DND-41 (cell line): ENCODE measurements at regions not wholly inside any gene's neighbourhood (a gene's known extent, or its start where the extent isn't known, plus 50 kb on each side); places are given as distances from the start of the nearest gene placed in this dataset.

Experiments used
- ATAC-seq: fragments of 200-7000 bp; cut with Tn5 transposase; 3 replicates; pipeline ENCODE4 v1.9.1; 2021; ENCODE audit warnings: low read depth; ENCODE audit not compliant: insufficient read depth
- DNase-seq: peaks from one replicate; pipeline ENCODE4 v3.0.0-alpha.2; 2020
- H2AFZ ChIP-seq: 2 replicates; pipeline ENCODE4 v1.6.0; 2012; ENCODE audit warnings: low read depth, low read length
- H3K27ac ChIP-seq: 2 replicates; pipeline ENCODE4 v1.5.1; 2012; ENCODE audit warnings: low read length, inconsistent platforms
- H3K27me3 ChIP-seq: fragments of 200-600 bp; sonication (generic); 2 replicates; pipeline ENCODE4 v1.6.0; 2012; ENCODE audit warnings: low read length, mild to moderate bottlenecking, inconsistent platforms; ENCODE audit not compliant: insufficient read depth, poor library complexity
- H3K36me3 ChIP-seq: 2 replicates; pipeline ENCODE4 v1.5.1; 2012; ENCODE audit warnings: low read length, inconsistent platforms; ENCODE audit not compliant: insufficient read depth
- H3K4me1 ChIP-seq: 2 replicates; pipeline ENCODE4 v1.5.1; 2012; ENCODE audit warnings: mild to moderate bottlenecking, low read length; ENCODE audit not compliant: insufficient read depth
- H3K4me2 ChIP-seq: 2 replicates; pipeline ENCODE4 v1.6.0; 2012; ENCODE audit warnings: mild to moderate bottlenecking, moderate library complexity, low read length, inconsistent platforms; ENCODE audit not compliant: insufficient read depth
- H3K4me3 ChIP-seq, 2 experiments: fragments of 200-600 bp in 1 of 2; shearing (Covaris generic) in 1 of 2; 2 replicates each; pipeline ENCODE4 v1.5.1; 2012 to 2016; ENCODE audit warnings: inconsistent platforms in 2 of 2, low read length in 2 of 2, mild to moderate bottlenecking in 2 of 2, low read depth in 1 of 2, moderate library complexity in 1 of 2
- H3K79me2 ChIP-seq: 2 replicates; pipeline ENCODE4 v1.6.0; 2012; ENCODE audit warnings: low read length, inconsistent platforms; ENCODE audit not compliant: insufficient read depth
- H3K9ac ChIP-seq: 2 replicates; pipeline ENCODE4 v1.6.0; 2012; ENCODE audit warnings: low read depth, mild to moderate bottlenecking, inconsistent platforms, low read length, moderate library complexity
- H3K9me3 ChIP-seq: 2 replicates; pipeline ENCODE4 v1.5.1; 2012; ENCODE audit warnings: low read length, moderate library complexity, mild to moderate bottlenecking, inconsistent platforms; ENCODE audit not compliant: insufficient read depth, severe bottlenecking
- H4K20me1 ChIP-seq: 2 replicates; pipeline ENCODE4 v1.6.0; 2012; ENCODE audit warnings: low read length; ENCODE audit not compliant: insufficient read depth
- EZH2 ChIP-seq: IDR thresholded peaks from 3 replicates; pipeline ENCODE4 v1.6.1; 2012; ENCODE audit warnings: borderline replicate concordance, low read depth, mild to moderate bottlenecking, moderate library complexity, low read length, inconsistent platforms; ENCODE audit not compliant: severe bottlenecking
- TF ChIP-seq, protein P1 (sequence below): IDR thresholded peaks from 2 replicates; pipeline ENCODE4 v1.5.1; 2012; ENCODE audit warnings: borderline replicate concordance, low read length, moderate library complexity, mild to moderate bottlenecking; ENCODE audit not compliant: poor library complexity, severe bottlenecking; ENCODE audit errors: extremely low read depth

GRCh38 chr4:116899561-116899960 lies 185.8 kb downstream of the TRAM1L1 start:
- DNase-seq: no peak
- Histone ChIP-seq H3K4me3 (no peak overlapping the region), H3K4me1 (no peaks in the 10 kb centered on the region), H3K4me2 (no peak overlapping the region), H3K27ac (no peak overlapping the region), H3K36me3 (no peaks in the 10 kb centered on the region), H3K27me3 (no peaks in the 10 kb centered on the region), H3K79me2 (no peaks in the 10 kb centered on the region), H3K9ac (no peak overlapping the region), H4K20me1 (no peaks in the 10 kb centered on the region), H3K9me3 (no peaks in the 10 kb centered on the region), H2AFZ (no peak overlapping the region)
- ATAC-seq: no peak
- TF ChIP-seq EZH2: no peak
- TF ChIP-seq, protein P1, sequence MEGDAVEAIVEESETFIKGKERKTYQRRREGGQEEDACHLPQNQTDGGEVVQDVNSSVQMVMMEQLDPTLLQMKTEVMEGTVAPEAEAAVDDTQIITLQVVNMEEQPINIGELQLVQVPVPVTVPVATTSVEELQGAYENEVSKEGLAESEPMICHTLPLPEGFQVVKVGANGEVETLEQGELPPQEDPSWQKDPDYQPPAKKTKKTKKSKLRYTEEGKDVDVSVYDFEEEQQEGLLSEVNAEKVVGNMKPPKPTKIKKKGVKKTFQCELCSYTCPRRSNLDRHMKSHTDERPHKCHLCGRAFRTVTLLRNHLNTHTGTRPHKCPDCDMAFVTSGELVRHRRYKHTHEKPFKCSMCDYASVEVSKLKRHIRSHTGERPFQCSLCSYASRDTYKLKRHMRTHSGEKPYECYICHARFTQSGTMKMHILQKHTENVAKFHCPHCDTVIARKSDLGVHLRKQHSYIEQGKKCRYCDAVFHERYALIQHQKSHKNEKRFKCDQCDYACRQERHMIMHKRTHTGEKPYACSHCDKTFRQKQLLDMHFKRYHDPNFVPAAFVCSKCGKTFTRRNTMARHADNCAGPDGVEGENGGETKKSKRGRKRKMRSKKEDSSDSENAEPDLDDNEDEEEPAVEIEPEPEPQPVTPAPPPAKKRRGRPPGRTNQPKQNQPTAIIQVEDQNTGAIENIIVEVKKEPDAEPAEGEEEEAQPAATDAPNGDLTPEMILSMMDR: no peak

GRCh38 chr4:116885579-116885978 lies 199.8 kb downstream of the TRAM1L1 start:
- Histone ChIP-seq H3K9ac (no peak overlapping the region), H3K36me3 (no peaks in the 10 kb centered on the region), H3K79me2 (no peaks in the 10 kb centered on the region), H3K9me3 (no peaks in the 10 kb centered on the region), H3K4me1 (no peaks in the 10 kb centered on the region), H3K4me2 (no peak overlapping the region), H3K27me3 (no peaks in the 10 kb centered on the region), H3K27ac (no peak overlapping the region), H3K4me3 (no peak overlapping the region), H4K20me1 (no peaks in the 10 kb centered on the region), H2AFZ (no peak overlapping the region)
- TF ChIP-seq, protein P1: no peak
- TF ChIP-seq EZH2: no peak
- ATAC-seq (no peak), DNase-seq (no peak)

GRCh38 chr4:116882503-116882902 lies 202.9 kb downstream of the TRAM1L1 start:
- no peaks in the 10 kb centered on the region for H3K36me3 ChIP-seq
- H3K4me3 ChIP-seq: no peak overlapping the region
- no peaks in the 10 kb centered on the region for H3K4me1 ChIP-seq
- no peak for TF ChIP-seq EZH2
- no peaks in the 10 kb centered on the region for H3K79me2 ChIP-seq
- DNase-seq (no peak), ATAC-seq (no peak)
- no peak overlapping the region for H2AFZ ChIP-seq
- H3K9ac ChIP-seq: no peak overlapping the region
- no peaks in the 10 kb centered on the region for H3K27me3 ChIP-seq
- no peaks in the 10 kb centered on the region for H3K9me3 ChIP-seq
- H4K20me1 ChIP-seq: no peaks in the 10 kb centered on the region
- H3K27ac ChIP-seq: no peak overlapping the region
- H3K4me2 ChIP-seq: no peak overlapping the region

DNA sequence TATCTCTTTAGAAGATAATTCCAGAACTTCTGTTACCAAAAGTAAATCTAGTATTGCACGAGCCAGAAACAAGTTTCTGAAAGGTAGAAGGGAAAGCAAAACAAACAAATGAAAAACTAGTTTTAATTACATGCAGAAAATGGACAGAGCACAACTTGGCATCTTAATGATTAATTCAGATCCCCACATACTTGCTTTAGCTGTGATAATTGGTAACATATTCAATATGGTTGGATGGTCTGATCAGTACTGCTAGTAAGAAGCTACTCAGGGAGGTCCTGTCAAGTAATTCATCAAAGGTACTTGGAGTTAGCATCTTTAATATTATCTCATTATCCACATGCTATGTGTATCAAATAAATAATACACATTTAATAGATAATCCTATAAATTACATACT lies 204.3 kb downstream of the TRAM1L1 start:
- no peak for DNase-seq
- Histone ChIP-seq H3K9ac (no peak overlapping the region), H3K27ac (no peak overlapping the region), H3K4me1 (no peaks in the 10 kb centered on the region), H3K79me2 (no peaks in the 10 kb centered on the region), H3K36me3 (no peaks in the 10 kb centered on the region), H3K4me3 (no peak overlapping the region), H3K27me3 (no peaks in the 10 kb centered on the region), H4K20me1 (no peaks in the 10 kb centered on the region), H2AFZ (no peak overlapping the region), H3K4me2 (no peak overlapping the region), H3K9me3 (no peaks in the 10 kb centered on the region)
- TF ChIP-seq, protein P1: no peak
- ATAC-seq: no peak
